Endodermal cell (in vitro differentiated cells): ENCODE measurements at regions not wholly inside any gene's neighbourhood (a gene's known extent, or its start where the extent isn't known, plus 50 kb on each side); places are given as distances from the start of the nearest gene placed in this dataset.

Experiments
- DNase-seq: peaks from one replicate; pipeline ENCODE4 v3.0.0-alpha.2; 2017
- H3K27ac ChIP-seq: 2 replicates; pipeline ENCODE4 v1.5.1; 2013; ENCODE audit warnings: mild to moderate bottlenecking, low read depth, low read length, moderate library complexity
- H3K27me3 ChIP-seq: 2 replicates; pipeline ENCODE4 v1.6.1; 2013; ENCODE audit warnings: mild to moderate bottlenecking, low read length, moderate library complexity; ENCODE audit not compliant: insufficient read depth, control insufficient read depth, poor library complexity, severe bottlenecking
- H3K36me3 ChIP-seq: 2 replicates; pipeline ENCODE4 v1.7.0; 2013; ENCODE audit warnings: mild to moderate bottlenecking, low read length, moderate library complexity; ENCODE audit not compliant: control insufficient read depth, insufficient read depth
- H3K4me1 ChIP-seq: one replicate; pipeline ENCODE4 v1.7.0; 2013; ENCODE audit warnings: low read length; ENCODE audit not compliant: control insufficient read depth, insufficient read depth
- H3K4me3 ChIP-seq: 2 replicates; pipeline ENCODE4 v1.5.1; 2013; ENCODE audit warnings: mild to moderate bottlenecking, low read length, moderate library complexity
- H3K9ac ChIP-seq: 2 replicates; pipeline ENCODE4 v1.6.1; 2013; ENCODE audit warnings: mild to moderate bottlenecking, low read length, moderate library complexity; ENCODE audit not compliant: poor library complexity, severe bottlenecking; ENCODE audit errors: extremely low read depth
- H3K9me3 ChIP-seq: 2 replicates; pipeline ENCODE4 v1.6.1; 2013; ENCODE audit warnings: mild to moderate bottlenecking, low read length, moderate library complexity; ENCODE audit not compliant: control insufficient read depth
- H3K27ac Mint-ChIP-seq: 2 replicates; pipeline ENCODE4 v1.8.0; 2020; ENCODE audit warnings: mixed read lengths
- H3K27me3 Mint-ChIP-seq: 2 replicates; pipeline ENCODE4 v1.8.0; 2021; ENCODE audit warnings: mild to moderate bottlenecking, mixed read lengths; ENCODE audit not compliant: insufficient read depth
- H3K36me3 Mint-ChIP-seq: 2 replicates; pipeline ENCODE4 v1.8.0; 2020; ENCODE audit warnings: low read depth, mixed read lengths
- H3K4me1 Mint-ChIP-seq: 2 replicates; pipeline ENCODE4 v1.8.0; 2020; ENCODE audit warnings: mixed read lengths
- H3K4me3 Mint-ChIP-seq: 2 replicates; pipeline ENCODE4 v1.8.0; 2020; ENCODE audit warnings: mild to moderate bottlenecking, moderate library complexity, mixed read lengths
- H3K9me3 Mint-ChIP-seq: 2 replicates; pipeline ENCODE4 v1.8.0; 2020; ENCODE audit warnings: mild to moderate bottlenecking, mixed read lengths
- WGBS, 2 experiments: methylation state at CpG; one replicate each; pipeline versions ENCODE4 v1.1.5 to v1.1.7; 2013; ENCODE audit warnings: missing lambda C conversion rate in 2 of 2, mixed read lengths in 1 of 2; ENCODE audit not compliant: insufficient coverage in 1 of 2, insufficient read length in 1 of 2; 5-methylcytosine and 5-hydroxymethylcytosine counted together
- TF ChIP-seq, protein P1 (sequence below): fragments of 200-600 bp; sonication (generic); conservative IDR thresholded peaks from 2 replicates; pipeline ENCODE4 v1.5.0; 2021; ENCODE audit warnings: antibody characterized with exemption, mild to moderate bottlenecking

GRCh38 chr12:75592086-75592485 is 80.7 kb upstream of the KRR1 start:
- peaks cover 11% of the 10 kb centered on the region for H3K4me1 Mint-ChIP-seq
- 83 to 98% methylated on average over 1 to 5 of the region's 5 CpGs for WGBS, 2 experiments
- DNase-seq, result no peak
- TF ChIP-seq, protein P1, sequence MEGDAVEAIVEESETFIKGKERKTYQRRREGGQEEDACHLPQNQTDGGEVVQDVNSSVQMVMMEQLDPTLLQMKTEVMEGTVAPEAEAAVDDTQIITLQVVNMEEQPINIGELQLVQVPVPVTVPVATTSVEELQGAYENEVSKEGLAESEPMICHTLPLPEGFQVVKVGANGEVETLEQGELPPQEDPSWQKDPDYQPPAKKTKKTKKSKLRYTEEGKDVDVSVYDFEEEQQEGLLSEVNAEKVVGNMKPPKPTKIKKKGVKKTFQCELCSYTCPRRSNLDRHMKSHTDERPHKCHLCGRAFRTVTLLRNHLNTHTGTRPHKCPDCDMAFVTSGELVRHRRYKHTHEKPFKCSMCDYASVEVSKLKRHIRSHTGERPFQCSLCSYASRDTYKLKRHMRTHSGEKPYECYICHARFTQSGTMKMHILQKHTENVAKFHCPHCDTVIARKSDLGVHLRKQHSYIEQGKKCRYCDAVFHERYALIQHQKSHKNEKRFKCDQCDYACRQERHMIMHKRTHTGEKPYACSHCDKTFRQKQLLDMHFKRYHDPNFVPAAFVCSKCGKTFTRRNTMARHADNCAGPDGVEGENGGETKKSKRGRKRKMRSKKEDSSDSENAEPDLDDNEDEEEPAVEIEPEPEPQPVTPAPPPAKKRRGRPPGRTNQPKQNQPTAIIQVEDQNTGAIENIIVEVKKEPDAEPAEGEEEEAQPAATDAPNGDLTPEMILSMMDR, result no peak
- Histone ChIP-seq H3K4me1 (peaks cover 5% of the 10 kb centered on the region), H3K9ac (no peak overlapping the region), H3K36me3 (no peaks in the 10 kb centered on the region), H3K9me3 (no peaks in the 10 kb centered on the region), H3K27me3 (no peaks in the 10 kb centered on the region), H3K4me3 (no peak overlapping the region), H3K27ac (no peak overlapping the region)
- H3K4me3 Mint-ChIP-seq, result no peak overlapping the region
- H3K27ac Mint-ChIP-seq, result no peak overlapping the region
- H3K9me3 Mint-ChIP-seq, result no peaks in the 10 kb centered on the region
- H3K27me3 Mint-ChIP-seq, result no peaks in the 10 kb centered on the region
- no peaks in the 10 kb centered on the region for H3K36me3 Mint-ChIP-seq

DNA sequence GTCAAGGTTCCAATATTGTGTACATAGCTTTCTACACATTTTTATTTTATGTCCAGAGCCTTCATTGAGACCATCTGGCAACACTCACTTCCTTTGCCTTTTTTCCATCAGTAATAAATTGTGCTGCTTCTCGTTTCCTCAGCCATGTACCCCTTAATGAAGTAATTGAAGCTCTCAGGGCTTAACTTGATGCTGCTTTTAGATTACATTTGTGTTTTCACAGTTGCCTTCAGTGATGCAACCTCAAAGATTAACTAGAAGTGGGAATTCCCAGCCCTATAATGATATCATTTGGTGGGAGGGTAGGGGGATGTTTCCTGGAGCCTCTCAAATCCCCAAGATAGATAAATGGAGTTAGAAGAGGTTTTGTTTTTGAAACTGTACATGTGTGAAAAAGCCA is 80.2 kb upstream of the KRR1 start:
- WGBS, 2 experiments, result 82% methylated on average over 1 of the region's 1 CpG; no CpG with 5 or more reads in 1 of the 2 experiments
- TF ChIP-seq, protein P1, result no peak
- no peaks in the 10 kb centered on the region for H3K27me3 ChIP-seq
- H3K4me1 ChIP-seq, result peaks cover 5% of the 10 kb centered on the region
- no peaks in the 10 kb centered on the region for H3K9me3 ChIP-seq
- Mint-ChIP-seq H3K27me3 (no peaks in the 10 kb centered on the region), H3K36me3 (no peaks in the 10 kb centered on the region), H3K4me3 (no peak overlapping the region), H3K4me1 (peaks cover 11% of the 10 kb centered on the region), H3K9me3 (no peaks in the 10 kb centered on the region), H3K27ac (no peak overlapping the region)
- no peak overlapping the region for H3K27ac ChIP-seq
- DNase-seq, result no peak
- no peak overlapping the region for H3K4me3 ChIP-seq
- H3K36me3 ChIP-seq, result no peaks in the 10 kb centered on the region
- no peak overlapping the region for H3K9ac ChIP-seq

GRCh38 chr12:75589801-75590200 is 78.4 kb upstream of the KRR1 start:
- Mint-ChIP-seq H3K27me3 (no peaks in the 10 kb centered on the region), H3K9me3 (no peaks in the 10 kb centered on the region), H3K27ac (no peak overlapping the region), H3K4me1 (peaks cover 11% of the 10 kb centered on the region), H3K4me3 (no peak overlapping the region), H3K36me3 (no peaks in the 10 kb centered on the region)
- H3K27ac ChIP-seq, result no peak overlapping the region
- no peak overlapping the region for H3K9ac ChIP-seq
- TF ChIP-seq, protein P1, result no peak
- WGBS, 2 experiments, result 46% methylated on average over 2 of the region's 2 CpGs; no CpG with 5 or more reads in 1 of the 2 experiments
- peaks cover 5% of the 10 kb centered on the region for H3K4me1 ChIP-seq
- H3K4me3 ChIP-seq, result no peak overlapping the region
- no peaks in the 10 kb centered on the region for H3K27me3 ChIP-seq
- H3K9me3 ChIP-seq, result no peaks in the 10 kb centered on the region
- DNase-seq, result no peak
- no peaks in the 10 kb centered on the region for H3K36me3 ChIP-seq
